Skeletal muscle satellite cell (primary cell): ENCODE measurements at regions not wholly inside any gene's neighbourhood (a gene's known extent, or its start where the extent isn't known, plus 50 kb on each side); places are given as distances from the start of the nearest gene placed in this dataset.

Source experiments
- H3K27me3 ChIP-seq: 2 replicates; pipeline ENCODE4 v1.7.0; 2013; ENCODE audit warnings: low read length; ENCODE audit not compliant: control insufficient read depth, insufficient read depth
- H3K36me3 ChIP-seq: 2 replicates; pipeline ENCODE4 v1.7.0; 2013; ENCODE audit warnings: mild to moderate bottlenecking, control low read depth, low read length; ENCODE audit not compliant: insufficient read depth
- H3K4me1 ChIP-seq: 2 replicates; pipeline ENCODE4 v1.7.0; 2013; ENCODE audit warnings: low read length; ENCODE audit not compliant: control insufficient read depth, insufficient read depth
- H3K4me2 ChIP-seq: 2 replicates; pipeline ENCODE4 v1.7.0; 2013; ENCODE audit warnings: mild to moderate bottlenecking, low read length
- H3K4me3 ChIP-seq: 2 replicates; pipeline ENCODE4 v1.7.0; 2013; ENCODE audit warnings: low read length
- H3K9ac ChIP-seq: 2 replicates; pipeline ENCODE4 v1.7.0; 2013; ENCODE audit warnings: mild to moderate bottlenecking, low read depth, low read length, moderate library complexity
- H3K9me3 ChIP-seq: replicated peaks from 2 replicates; pipeline ENCODE4 v1.7.0; 2013; ENCODE audit warnings: mild to moderate bottlenecking, control low read depth, low read length

DNA sequence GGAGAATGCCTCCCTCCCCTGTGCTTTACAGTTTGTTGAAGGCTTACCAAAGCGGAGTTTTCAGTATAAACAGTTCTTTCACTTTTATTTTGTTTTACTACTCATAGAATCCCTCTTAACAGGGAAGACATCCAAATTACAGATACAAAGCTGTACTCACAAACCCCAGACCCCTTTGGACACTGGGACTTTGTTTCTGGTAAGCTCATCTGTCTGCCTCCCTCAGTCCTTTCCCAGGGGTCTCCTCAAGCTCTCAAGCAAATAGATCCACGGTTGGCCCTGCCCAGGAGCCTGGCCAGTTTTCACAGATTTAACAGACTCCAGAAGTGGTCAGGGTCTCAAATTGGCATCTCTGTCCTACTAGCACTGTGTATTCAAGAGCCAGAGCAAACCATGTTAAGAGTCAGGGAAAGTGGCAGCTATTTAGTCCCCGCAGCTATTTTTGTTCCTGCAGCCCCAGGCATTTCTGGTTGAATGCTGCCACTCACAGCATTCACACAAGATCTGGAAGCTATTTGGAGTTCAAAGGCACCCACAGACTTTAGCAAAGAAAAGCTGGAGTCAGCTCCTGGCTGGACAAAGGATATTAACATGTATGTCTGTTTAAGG is 54.2 kb downstream of the TMEM100 start:
- Histone ChIP-seq H3K36me3 (no peaks in the 10 kb centered on the region), H3K9me3 (no peaks in the 10 kb centered on the region), H3K4me3 (no peak overlapping the region), H3K4me1 (no peaks in the 10 kb centered on the region), H3K4me2 (no peak overlapping the region), H3K27me3 (peaks cover 23% of the 10 kb centered on the region), H3K9ac (no peak overlapping the region)

DNA sequence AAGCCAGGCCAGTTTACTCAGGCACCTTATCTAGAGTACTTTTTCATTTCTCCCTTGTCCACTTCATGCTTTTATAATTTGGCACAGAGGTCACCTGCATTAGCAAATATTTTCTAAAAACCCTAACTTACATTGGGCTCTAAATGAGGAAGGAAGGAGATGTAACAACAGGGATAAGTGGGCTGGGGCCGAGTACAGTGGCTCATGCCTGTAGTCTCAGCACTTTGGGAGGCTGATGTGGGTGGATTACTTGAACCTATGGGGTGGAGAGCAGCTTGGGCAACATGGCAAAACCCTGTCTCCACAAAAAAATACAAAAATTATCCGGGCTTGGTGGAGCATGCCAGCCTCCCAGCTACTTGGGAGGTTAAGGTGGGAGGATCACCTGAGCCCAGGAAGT is 55.9 kb downstream of the TMEM100 start:
- no peak overlapping the region for H3K4me2 ChIP-seq
- no peaks in the 10 kb centered on the region for H3K9me3 ChIP-seq
- no peaks in the 10 kb centered on the region for H3K4me1 ChIP-seq
- H3K27me3 ChIP-seq: peaks cover 23% of the 10 kb centered on the region
- H3K36me3 ChIP-seq: no peaks in the 10 kb centered on the region
- no peak overlapping the region for H3K4me3 ChIP-seq
- no peak overlapping the region for H3K9ac ChIP-seq

GRCh38 chr17:55664287-55664686 is 58.4 kb downstream of the TMEM100 start:
- Histone ChIP-seq H3K4me2 (no peak overlapping the region), H3K36me3 (no peaks in the 10 kb centered on the region), H3K27me3 (peaks cover 15% of the 10 kb centered on the region), H3K9me3 (no peaks in the 10 kb centered on the region), H3K4me1 (no peaks in the 10 kb centered on the region), H3K4me3 (no peak overlapping the region), H3K9ac (no peak overlapping the region)

DNA sequence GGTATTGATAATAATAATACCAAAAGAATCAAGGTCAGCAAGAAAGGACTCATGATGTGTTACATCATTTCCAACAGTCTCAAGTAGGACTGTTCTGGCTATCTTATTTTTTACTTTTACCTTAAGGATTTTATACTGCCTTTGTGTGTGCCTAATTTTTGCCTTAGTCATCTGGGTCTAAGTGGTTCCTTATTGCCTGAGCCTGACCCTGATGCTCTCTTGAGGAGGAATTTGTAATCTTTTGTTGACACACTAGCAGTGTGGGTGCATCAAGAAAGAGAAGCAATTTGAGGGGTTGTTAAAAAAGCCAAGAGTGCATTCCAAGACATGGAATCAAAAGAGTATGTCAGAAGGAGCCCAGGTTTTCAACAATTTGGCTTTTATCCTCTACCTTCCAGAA is 59.3 kb downstream of the TMEM100 start:
- H3K4me3 ChIP-seq: no peak overlapping the region
- no peaks in the 10 kb centered on the region for H3K4me1 ChIP-seq
- H3K36me3 ChIP-seq: no peaks in the 10 kb centered on the region
- no peak overlapping the region for H3K4me2 ChIP-seq
- H3K27me3 ChIP-seq: peaks cover 12% of the 10 kb centered on the region
- H3K9ac ChIP-seq: no peak overlapping the region
- H3K9me3 ChIP-seq: no peaks in the 10 kb centered on the region

GRCh38 chr17:55661963-55662834 is 60.5 kb downstream of the TMEM100 start:
- Histone ChIP-seq H3K4me2 (no peak overlapping the region), H3K4me3 (no peak overlapping the region), H3K27me3 (peaks cover 12% of the 10 kb centered on the region), H3K36me3 (no peaks in the 10 kb centered on the region), H3K4me1 (no peaks in the 10 kb centered on the region), H3K9ac (no peak overlapping the region), H3K9me3 (no peaks in the 10 kb centered on the region)

GRCh38 chr17:55661256-55661758 is 61.4 kb downstream of the TMEM100 start:
- no peaks in the 10 kb centered on the region for H3K9me3 ChIP-seq
- H3K36me3 ChIP-seq: no peaks in the 10 kb centered on the region
- no peak overlapping the region for H3K4me3 ChIP-seq
- no peak overlapping the region for H3K9ac ChIP-seq
- no peak overlapping the region for H3K4me2 ChIP-seq
- H3K4me1 ChIP-seq: no peaks in the 10 kb centered on the region
- peaks cover 12% of the 10 kb centered on the region for H3K27me3 ChIP-seq

DNA sequence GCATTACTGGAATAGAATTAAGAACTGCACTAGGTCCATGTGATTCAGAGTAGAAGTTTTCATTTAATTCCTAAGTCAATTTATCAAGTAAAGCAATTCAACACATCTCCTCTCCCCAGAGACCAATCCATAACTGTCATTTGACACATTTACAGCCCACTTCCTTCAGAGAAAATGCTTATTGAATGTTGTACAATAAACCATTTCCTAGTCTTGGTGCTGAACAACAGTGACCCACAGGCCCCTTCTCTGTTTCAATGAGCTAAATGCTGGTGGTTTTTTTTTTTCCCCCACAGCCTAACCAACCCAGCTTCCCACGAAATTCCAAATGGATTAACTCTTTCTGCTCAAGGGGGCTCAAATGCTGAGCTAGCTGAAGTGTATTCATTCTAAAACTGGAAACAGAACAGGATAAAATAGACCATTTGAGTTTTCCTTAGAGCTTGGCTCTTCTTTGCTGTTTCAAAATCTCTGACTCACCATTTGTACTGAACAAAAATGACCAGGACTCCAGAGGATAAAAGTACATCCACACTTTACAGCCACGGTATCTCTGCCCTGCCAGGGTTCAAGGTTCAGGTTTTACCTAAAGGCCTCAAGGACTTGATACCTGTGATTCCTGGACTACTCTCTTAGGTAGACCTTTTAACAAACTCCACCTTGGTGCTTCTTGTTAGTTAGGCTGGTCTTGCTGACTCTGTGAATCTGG is 62.3 kb downstream of the TMEM100 start:
- H3K36me3 ChIP-seq: no peaks in the 10 kb centered on the region
- no peaks in the 10 kb centered on the region for H3K4me1 ChIP-seq
- H3K4me2 ChIP-seq: no peak overlapping the region
- no peaks in the 10 kb centered on the region for H3K9me3 ChIP-seq
- H3K27me3 ChIP-seq: peaks cover 9% of the 10 kb centered on the region
- H3K9ac ChIP-seq: no peak overlapping the region
- no peak overlapping the region for H3K4me3 ChIP-seq

DNA sequence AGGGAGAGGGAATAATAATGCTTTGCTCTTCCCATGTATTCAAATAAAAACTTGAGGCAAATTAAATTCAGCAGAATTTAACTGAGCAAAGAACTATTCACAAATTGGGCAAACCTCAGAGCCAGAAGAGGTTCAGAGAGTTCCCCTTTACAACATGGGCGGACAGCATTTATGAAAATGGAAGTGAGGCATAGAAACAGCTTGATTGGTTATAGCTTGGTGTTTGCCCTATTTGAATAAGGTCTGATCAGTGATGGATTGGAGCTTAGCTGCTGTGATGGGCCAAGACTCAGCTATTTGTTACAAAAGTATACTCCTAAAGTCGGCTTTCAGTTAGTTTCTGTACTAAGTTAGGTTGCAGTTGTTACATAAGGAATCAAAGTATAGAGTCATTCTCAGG is 63.0 kb downstream of the TMEM100 start:
- H3K4me2 ChIP-seq: no peak overlapping the region
- no peak overlapping the region for H3K4me3 ChIP-seq
- H3K36me3 ChIP-seq: no peaks in the 10 kb centered on the region
- no peaks in the 10 kb centered on the region for H3K4me1 ChIP-seq
- H3K9ac ChIP-seq: no peak overlapping the region
- no peaks in the 10 kb centered on the region for H3K9me3 ChIP-seq
- H3K27me3 ChIP-seq: peaks cover 6% of the 10 kb centered on the region

- H3K9me3 ChIP-seq: no peaks in the 10 kb centered on the region
- no peak overlapping the region for H3K4me2 ChIP-seq
- no peaks in the 10 kb centered on the region for H3K36me3 ChIP-seq
- no peaks in the 10 kb centered on the region for H3K4me1 ChIP-seq
- H3K9ac ChIP-seq: no peak overlapping the region
- H3K27me3 ChIP-seq: no peaks in the 10 kb centered on the region
- no peak overlapping the region for H3K4me3 ChIP-seq
Measured at GRCh38 chr17:55655777-55656176, 66.9 kb downstream of the TMEM100 start.

GRCh38 chr17:55654821-55655220 is 67.8 kb downstream of the TMEM100 start:
- H3K9ac ChIP-seq: no peak overlapping the region
- no peaks in the 10 kb centered on the region for H3K4me1 ChIP-seq
- H3K9me3 ChIP-seq: no peaks in the 10 kb centered on the region
- H3K27me3 ChIP-seq: no peaks in the 10 kb centered on the region
- no peak overlapping the region for H3K4me3 ChIP-seq
- H3K4me2 ChIP-seq: no peak overlapping the region
- no peaks in the 10 kb centered on the region for H3K36me3 ChIP-seq

DNA sequence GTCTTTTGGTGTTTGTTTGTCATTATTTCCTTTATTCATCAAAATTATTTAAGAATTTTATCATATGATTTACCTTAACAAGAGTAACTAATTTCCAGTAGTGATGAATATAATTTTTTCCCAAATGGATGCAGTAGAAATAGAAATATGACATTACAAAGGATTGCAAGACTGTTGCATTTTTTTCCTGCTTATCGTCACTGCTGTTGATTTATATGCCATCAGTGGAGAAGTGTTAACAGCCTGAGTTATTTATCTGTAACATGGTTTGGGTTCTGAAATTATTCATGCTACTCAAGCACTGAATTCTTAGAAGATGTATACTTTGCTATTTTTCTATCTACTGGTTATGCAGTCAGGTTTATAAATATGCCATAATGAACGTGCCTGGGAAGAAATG is 68.6 kb downstream of the TMEM100 start:
- no peaks in the 10 kb centered on the region for H3K4me1 ChIP-seq
- no peaks in the 10 kb centered on the region for H3K36me3 ChIP-seq
- no peak overlapping the region for H3K4me3 ChIP-seq
- H3K4me2 ChIP-seq: no peak overlapping the region
- H3K27me3 ChIP-seq: no peaks in the 10 kb centered on the region
- H3K9me3 ChIP-seq: no peaks in the 10 kb centered on the region
- H3K9ac ChIP-seq: no peak overlapping the region
